PFSK-1 (cell line): ENCODE measurements at regions not wholly inside any gene's neighbourhood (a gene's known extent, or its start where the extent isn't known, plus 50 kb on each side); places are given as distances from the start of the nearest gene placed in this dataset.

ENCODE experiments used
- FOXP2 ChIP-seq: optimal IDR thresholded peaks from 2 replicates; pipeline ENCODE3; 2011; ENCODE audit warnings: borderline replicate concordance, control low read depth, inconsistent platforms; ENCODE audit not compliant: insufficient read depth; ENCODE audit errors: extremely low read length, extremely low read depth
- POLR2AphosphoS5 ChIP-seq: IDR thresholded peaks from 2 replicates; pipeline ENCODE4 v1.6.1; 2012; ENCODE audit warnings: low read depth, mild to moderate bottlenecking, control low read depth, low read length, moderate library complexity
- REST ChIP-seq, 2 experiments: IDR thresholded peaks; 2 replicates each; pipeline versions ENCODE4 v1.6.1 to v1.8.0; 2011 to 2012; ENCODE audit warnings: low read depth in 2 of 2, low read length in 2 of 2, control low read depth in 1 of 2, inconsistent platforms in 1 of 2, mild to moderate bottlenecking in 1 of 2, moderate library complexity in 1 of 2; ENCODE audit not compliant: insufficient read depth in 1 of 2
- SIN3A ChIP-seq: IDR thresholded peaks from 2 replicates; pipeline ENCODE4 v1.6.1; 2012; ENCODE audit warnings: mild to moderate bottlenecking, low read length, moderate library complexity, borderline replicate concordance; ENCODE audit not compliant: insufficient read depth
- TAF1 ChIP-seq: IDR thresholded peaks from 2 replicates; pipeline ENCODE4 v1.6.1; 2012; ENCODE audit warnings: low read length, control low read depth, borderline replicate concordance; ENCODE audit not compliant: insufficient read depth

GRCh38 chr12:92210071-92210470, 64.4 kb upstream of the BTG1 start:
- TF ChIP-seq TAF1 (no peak), POLR2AphosphoS5 (no peak), FOXP2 (no peak), SIN3A (no peak), REST (IDR thresholded peaks at IDR 0.05; ENCODE audit: insufficient read depth in 1 of 2, low read depth in 2 of 2, low read length in 2 of 2) (no peak)

- TF ChIP-seq FOXP2 = no peak
- no peak for TF ChIP-seq REST (IDR thresholded peaks at IDR 0.05; ENCODE audit: insufficient read depth in 1 of 2, low read depth in 2 of 2, low read length in 2 of 2)
- no peak for TF ChIP-seq POLR2AphosphoS5
- TF ChIP-seq TAF1 = no peak
- no peak for TF ChIP-seq SIN3A
Observed at GRCh38 chr12:92208613-92209121, 63.0 kb upstream of the BTG1 start.

- TF ChIP-seq SIN3A (no peak), TAF1 (no peak), POLR2AphosphoS5 (no peak), FOXP2 (no peak), REST (IDR thresholded peaks at IDR 0.05; ENCODE audit: insufficient read depth in 1 of 2, low read depth in 2 of 2, low read length in 2 of 2) (no peak)
Observed at GRCh38 chr12:92206596-92206995, 61.0 kb upstream of the BTG1 start.

- TF ChIP-seq FOXP2 (no peak), REST (IDR thresholded peaks at IDR 0.05; ENCODE audit: insufficient read depth in 1 of 2, low read depth in 2 of 2, low read length in 2 of 2) (no peak), POLR2AphosphoS5 (no peak), SIN3A (no peak), TAF1 (no peak)
Observed at GRCh38 chr12:92206011-92206410, 60.4 kb upstream of the BTG1 start.

GRCh38 chr12:92199819-92200576, 54.4 kb upstream of the BTG1 start:
- TF ChIP-seq REST (IDR thresholded peaks at IDR 0.05; ENCODE audit: insufficient read depth in 1 of 2, low read depth in 2 of 2, low read length in 2 of 2) (no peak), TAF1 (no peak), SIN3A (no peak), POLR2AphosphoS5 (no peak), FOXP2 (no peak)
